H54 (cell line): ENCODE measurements at regions not wholly inside any gene's neighbourhood (a gene's known extent, or its start where the extent isn't known, plus 50 kb on each side); places are given as distances from the start of the nearest gene placed in this dataset.

Experiments
- DNase-seq: peaks from one replicate; pipeline ENCODE4 v3.0.0; 2011; ENCODE audit warnings: low spot score, mixed read lengths; ENCODE audit not compliant: insufficient read length
- FAIRE-seq: peaks from 3 replicates; lab custom pipeline; 2011; peaks lifted over from hg19 to GRCh38; lab: Jason Lieb, UNC
- POLR2A ChIP-seq: IDR thresholded peaks from 2 replicates; pipeline ENCODE4 v1.6.1; 2011; ENCODE audit warnings: low read depth, mild to moderate bottlenecking, low read length

DNA sequence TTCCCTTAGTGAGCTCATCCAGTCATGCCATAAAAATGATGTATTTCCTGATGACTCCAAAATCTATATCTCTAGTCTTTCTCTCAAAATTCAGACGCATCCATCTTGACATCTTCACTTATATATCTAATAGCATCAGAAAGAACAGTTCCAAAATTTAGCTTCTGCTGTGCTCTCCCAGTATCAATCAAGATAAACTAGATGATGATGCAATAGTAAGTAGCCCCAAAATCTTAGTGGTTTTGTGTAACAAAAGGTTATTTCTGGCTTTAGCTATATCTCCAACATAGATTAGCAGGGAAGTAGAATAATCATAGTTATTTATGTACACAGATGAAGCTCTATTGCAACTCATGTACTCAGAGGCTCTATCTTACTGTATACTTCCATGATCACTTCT, 382.5 kb upstream of the ADGRL3 start:
- DNase-seq (no peak), FAIRE-seq (no peak)
- TF ChIP-seq POLR2A: no peak

DNA sequence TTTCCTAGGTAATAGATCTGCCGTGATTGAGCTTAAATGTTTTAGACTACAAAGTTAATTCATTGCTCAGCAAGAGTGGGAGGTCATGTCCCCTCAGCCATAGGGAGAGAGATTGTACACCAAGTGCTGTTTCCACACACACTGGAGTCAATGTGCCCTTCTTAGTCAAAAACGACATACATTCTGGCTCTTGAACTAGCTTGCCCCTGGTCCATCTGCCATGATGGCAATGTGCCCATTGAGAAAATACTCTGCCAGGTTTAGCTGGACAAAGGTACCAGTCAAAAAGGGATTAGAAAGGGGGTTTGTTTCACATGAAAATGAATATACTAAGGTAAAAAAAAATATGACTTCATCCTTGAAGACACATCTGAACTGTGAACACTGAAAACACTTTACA, 377.1 kb upstream of the ADGRL3 start:
- FAIRE-seq (no peak), DNase-seq (no peak)
- no peak for TF ChIP-seq POLR2A

DNA sequence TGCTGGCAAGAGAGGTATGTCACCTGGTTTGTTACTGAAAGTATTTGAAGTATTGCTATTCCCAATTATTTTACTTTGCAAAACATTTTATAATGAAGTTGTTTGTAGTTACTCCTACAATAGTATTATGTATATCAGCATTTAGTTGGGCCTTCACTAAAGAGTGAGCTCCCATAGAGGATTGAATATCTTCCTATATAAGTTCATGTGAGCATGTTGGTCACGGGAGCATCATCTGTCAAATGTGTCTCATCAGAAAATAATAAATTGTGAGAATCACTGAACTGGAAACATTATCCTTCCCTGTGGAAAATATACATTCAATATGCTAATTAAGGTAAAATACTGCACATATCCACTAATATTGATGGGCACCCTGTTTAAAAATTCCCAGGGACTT, 360.1 kb upstream of the ADGRL3 start:
- no peak for FAIRE-seq
- no peak for DNase-seq
- TF ChIP-seq POLR2A: no peak

DNA sequence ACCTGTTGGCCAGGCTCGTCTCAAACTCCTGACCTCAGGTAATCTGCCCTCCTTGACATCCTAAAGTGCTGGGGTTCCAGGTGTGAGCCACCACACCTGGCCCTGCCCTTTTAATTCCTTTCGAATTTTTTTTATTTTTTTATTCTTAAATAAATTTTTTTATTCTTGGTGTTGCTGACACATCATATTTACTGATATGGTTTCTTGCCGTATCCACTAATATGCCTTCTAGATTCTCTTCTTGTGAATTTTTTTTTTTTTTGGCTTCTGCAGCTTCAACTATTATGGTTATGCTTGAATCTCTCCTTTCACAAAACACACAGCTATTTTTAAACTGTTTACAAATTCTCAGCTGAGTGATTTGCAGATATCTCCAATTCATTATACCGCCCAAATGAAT, 353.4 kb upstream of the ADGRL3 start:
- TF ChIP-seq POLR2A: no peak
- FAIRE-seq (no peak), DNase-seq (no peak)

DNA sequence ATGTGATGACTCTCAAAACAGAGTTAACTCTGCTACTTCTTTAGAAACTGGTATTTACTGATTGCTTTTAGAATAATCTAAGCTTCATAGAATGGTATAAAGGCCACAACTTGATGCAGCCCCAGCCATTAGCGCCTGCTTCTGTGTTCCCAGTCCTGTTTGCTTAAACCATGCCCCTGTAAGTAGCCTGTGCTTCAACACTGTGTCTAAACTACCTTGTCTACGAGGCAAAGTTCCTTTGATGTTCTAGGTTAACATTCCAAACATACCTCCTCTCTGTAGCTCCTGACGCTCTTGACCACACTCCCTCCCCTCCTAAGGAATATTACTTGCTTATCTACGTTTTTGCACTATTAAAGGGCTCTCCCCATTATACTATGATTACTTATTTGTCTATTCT, 352.5 kb upstream of the ADGRL3 start:
- FAIRE-seq (no peak), DNase-seq (no peak)
- no peak for TF ChIP-seq POLR2A

DNA sequence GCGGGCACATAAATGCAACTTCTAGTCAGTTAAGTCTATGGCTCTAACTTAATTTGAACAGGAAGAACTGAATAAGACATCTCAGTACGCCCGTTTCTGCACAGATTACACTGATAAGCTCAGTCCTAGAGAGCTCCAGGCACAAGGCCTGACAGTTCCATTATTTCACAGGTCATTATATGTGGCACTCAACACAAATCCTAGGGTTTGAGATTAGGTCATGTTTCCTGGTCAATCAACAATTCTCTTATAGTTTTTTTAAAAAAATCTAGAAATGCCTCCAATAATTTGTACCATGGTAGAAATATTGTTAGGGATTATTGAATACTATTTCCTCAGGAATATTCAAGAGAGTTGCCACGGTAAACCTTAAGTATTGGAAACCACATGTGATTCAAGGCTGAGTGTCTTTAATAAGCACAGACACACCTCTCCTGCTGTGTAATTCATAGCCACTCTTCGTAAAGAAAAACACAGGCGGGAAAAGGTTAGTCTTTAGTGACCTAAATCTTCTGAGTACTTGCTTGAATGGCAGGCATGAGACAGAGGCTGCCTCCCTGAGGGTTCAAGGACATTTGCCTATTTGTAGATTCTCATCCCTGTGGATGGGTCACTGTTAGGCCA, 342.9 kb upstream of the ADGRL3 start:
- DNase-seq (no peak), FAIRE-seq (no peak)
- TF ChIP-seq POLR2A: no peak

- DNase-seq (no peak), FAIRE-seq (no peak)
- TF ChIP-seq POLR2A: no peak
Measured at GRCh38 chr4:60863442-60863841, 336.7 kb upstream of the ADGRL3 start.

DNA sequence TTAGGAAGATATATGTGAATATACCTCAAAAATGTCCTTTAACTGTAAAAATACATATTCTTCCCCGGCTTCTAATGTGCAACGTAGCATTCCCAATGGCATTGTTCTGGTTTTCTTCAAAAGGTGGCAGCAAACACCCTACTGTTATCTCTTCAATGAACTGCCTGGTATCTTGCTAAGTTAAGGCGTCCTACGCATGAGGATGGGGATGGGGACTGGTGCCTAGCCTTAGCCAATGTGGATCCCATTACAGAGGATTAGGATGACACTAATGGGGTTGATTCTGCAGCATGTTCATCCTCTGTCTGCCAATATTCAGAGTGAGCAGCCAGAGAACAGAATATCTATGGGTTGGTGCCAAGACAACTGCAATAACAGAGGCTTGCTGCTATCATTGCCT, 334.9 kb upstream of the ADGRL3 start:
- FAIRE-seq (no peak), DNase-seq (no peak)
- TF ChIP-seq POLR2A: no peak

DNA sequence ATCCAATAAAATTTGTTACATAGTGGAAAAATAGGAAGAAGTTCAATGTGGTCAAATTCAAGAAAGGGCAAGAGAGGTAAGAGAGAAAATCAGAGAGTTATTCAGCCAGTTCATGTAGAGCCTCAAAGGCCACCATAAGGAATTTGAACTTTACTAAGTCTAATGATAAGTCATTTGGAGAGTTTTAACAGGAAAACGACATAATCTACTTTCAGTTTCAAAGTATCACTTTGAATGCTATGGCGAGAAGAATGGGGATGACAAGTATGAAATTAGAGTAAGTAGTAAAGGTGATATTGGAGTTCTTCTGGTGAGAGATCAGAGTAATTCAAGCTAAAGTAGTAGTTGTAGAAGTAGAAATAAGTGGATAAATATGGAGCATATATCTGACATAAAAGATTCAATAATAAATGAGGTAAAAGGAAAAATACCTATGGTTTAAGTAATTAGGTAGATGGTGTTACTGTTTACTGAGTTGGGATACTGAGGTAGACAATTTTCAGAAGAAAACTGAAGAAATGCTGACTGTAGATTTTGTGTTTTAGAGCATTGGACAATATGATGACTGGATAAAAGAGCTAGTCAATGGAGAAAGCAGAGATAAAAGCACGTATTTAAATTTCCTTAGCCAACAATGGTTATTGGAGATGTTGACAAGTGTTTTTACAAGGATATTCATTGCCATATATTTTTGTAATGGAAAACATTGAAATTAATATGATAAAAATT, 331.7 kb upstream of the ADGRL3 start:
- DNase-seq (no peak), FAIRE-seq (no peak)
- no peak for TF ChIP-seq POLR2A

DNA sequence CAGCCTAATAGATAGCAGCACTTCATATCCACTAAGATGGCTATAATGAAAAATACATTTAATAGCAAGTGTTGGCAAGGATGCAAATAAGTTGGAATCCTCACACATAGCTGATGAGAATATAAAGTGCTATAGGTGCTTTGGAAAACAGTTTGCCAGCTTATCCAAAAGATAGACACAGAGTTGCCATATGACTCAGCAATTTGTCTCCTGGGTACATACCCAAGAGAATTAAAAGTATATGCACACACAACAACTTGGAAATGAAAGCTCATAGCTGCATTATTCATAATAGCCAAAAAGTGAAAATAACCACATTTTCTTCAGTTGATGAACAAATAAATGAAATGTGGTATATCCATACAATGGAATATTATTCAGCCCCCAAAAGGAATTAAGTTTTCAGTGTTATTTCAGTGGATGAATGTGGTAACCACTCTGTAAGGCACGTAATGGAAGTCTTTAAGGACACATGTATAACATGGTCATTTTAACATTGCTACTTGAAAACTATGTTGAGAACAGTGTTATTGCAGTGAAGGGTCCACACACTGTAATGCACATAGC, 320.9 kb upstream of the ADGRL3 start:
- DNase-seq (no peak), FAIRE-seq (no peak)
- TF ChIP-seq POLR2A: no peak

- DNase-seq (no peak), FAIRE-seq (no peak)
- TF ChIP-seq POLR2A: no peak
Measured at GRCh38 chr4:60884587-60884986, 315.5 kb upstream of the ADGRL3 start.

- no peak for TF ChIP-seq POLR2A
- no peak for FAIRE-seq
Measured at GRCh38 chr4:60885011-60885410, 315.1 kb upstream of the ADGRL3 start.

DNA sequence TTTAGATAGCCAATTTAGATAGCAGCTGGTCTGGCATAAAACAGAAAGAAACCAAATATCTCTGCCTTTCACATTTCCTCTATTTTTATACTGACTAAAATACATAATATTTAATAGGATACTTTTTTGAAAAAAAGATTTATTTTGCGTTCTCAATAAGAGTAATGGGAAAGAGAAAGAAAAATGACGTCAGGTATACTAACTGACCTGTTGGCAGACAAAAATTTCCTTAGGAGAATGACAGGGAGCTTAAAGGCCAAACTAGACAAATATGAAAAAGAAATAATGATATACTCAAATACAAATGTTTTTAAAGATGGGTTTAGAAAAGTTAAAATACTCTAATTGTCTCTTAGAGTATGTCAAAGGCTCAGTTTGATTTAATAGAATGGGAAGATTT, 309.4 kb upstream of the ADGRL3 start:
- FAIRE-seq (no peak), DNase-seq (no peak)
- TF ChIP-seq POLR2A: no peak

More at GRCh38 chr4:60885011-60885410, 315.1 kb upstream of the ADGRL3 start:
- no peak for DNase-seq

DNA sequence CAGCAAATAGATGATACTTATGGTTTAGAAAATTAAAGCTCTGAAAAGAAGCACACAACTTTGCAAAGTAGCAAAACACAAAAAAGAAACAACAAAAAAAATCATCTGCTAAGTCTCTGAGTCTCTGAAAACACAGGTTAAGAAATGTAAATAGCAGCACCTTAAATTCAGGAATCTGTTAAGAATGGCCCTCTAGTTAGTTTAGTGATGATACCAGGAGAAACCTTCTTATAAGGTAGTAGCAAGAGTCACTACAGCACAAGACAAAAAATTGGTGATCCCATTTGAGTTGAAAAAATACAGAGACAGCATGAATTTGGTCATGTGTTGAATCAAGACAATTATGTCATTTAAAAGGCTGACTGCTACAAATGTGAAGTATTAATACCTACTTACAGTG, 308.2 kb upstream of the ADGRL3 start:
- FAIRE-seq (no peak), DNase-seq (no peak)
- TF ChIP-seq POLR2A: no peak

DNA sequence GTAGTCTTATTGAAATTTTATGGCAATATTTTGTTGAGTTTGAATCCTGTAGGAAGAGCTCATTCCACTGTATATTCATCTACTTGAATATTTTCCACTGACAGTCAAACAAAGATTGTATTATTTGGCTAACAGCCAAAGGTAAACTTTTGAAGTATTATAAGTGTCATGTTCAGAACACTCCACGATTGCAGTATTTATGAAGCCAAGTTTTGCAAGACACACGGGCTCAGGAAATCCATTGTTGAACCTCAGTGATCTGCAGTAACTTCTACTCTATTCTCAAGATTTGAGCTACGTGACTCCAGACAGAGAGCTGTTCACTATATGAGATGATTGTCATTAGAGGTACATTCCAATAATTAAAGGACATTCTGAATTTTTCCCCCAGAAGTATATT, 302.7 kb upstream of the ADGRL3 start:
- TF ChIP-seq POLR2A: no peak
- DNase-seq (no peak), FAIRE-seq (no peak)

- FAIRE-seq (no peak), DNase-seq (no peak)
- TF ChIP-seq POLR2A: no peak
Measured at GRCh38 chr4:60905162-60905561, 295.0 kb upstream of the ADGRL3 start.
